GM12878 (cell line): ENCODE measurements at regions not wholly inside any gene's neighbourhood (a gene's known extent, or its start where the extent isn't known, plus 50 kb on each side); places are given as distances from the start of the nearest gene placed in this dataset.

Source experiments
- ATAC-seq: fragments of 200-7000 bp; cut with Tn5 transposase; 3 replicates; pipeline ENCODE4 v1.9.1; 2020; ENCODE audit warnings: mild to moderate bottlenecking, moderate library complexity
- BruUV-seq: library from RNA; stranded (reverse); fragments of 400-500 nt; replicated peaks from 2 replicates; lab custom pipeline; 2021; lab: Mats Ljungman, UMichigan
- CTCF ChIA-PET: fragments of 300-600 bp; sonication (Branson Sonifier 250); formaldehyde crosslinking; extraction: SDS; loops from one replicate; lab custom pipeline; 2021; ENCODE audit warnings: inconsistent platforms; lab: Yijun Ruan, JAX
- POLR2A ChIA-PET: fragments of 350-600 bp; formaldehyde crosslinking; extraction: SDS; loops from one replicate; lab custom pipeline; 2021; ENCODE audit warnings: inconsistent platforms; lab: Charles Lee
- RAD21 ChIA-PET: fragments of 300-600 bp; sonication (Branson Sonifier 250); formaldehyde crosslinking; loops from one replicate; lab custom pipeline; 2023; ENCODE audit warnings: antibody characterized with exemption; ENCODE audit not compliant: unreplicated experiment; lab: Charles Lee
- SMC1A ChIA-PET: fragments of 300-600 bp; sonication (Branson Sonifier 250); formaldehyde crosslinking; loops from one replicate; lab custom pipeline; 2023; ENCODE audit not compliant: unreplicated experiment, uncharacterized antibody; lab: Charles Lee
- DNase-seq: peaks from one replicate; pipeline ENCODE4 v3.0.0-alpha.2; 2011; ENCODE audit warnings: low read depth, low spot score
- FAIRE-seq: peaks from 3 replicates; lab custom pipeline; 2011; peaks lifted over from hg19 to GRCh38; lab: Jason Lieb, UNC
- H2AFZ ChIP-seq: 2 replicates; pipeline ENCODE4 v1.6.0; 2011; ENCODE audit warnings: low read depth, low read length, control low read depth; ENCODE audit not compliant: control insufficient read depth
- H3K27ac ChIP-seq: 2 replicates; pipeline ENCODE4 v1.5.1; 2011; ENCODE audit warnings: control low read depth; ENCODE audit not compliant: control insufficient read depth, insufficient read depth
- H3K27me3 ChIP-seq, 2 experiments: replicated peaks in 1 of 2; 2 replicates each; pipeline versions ENCODE4 v1.6.0 to v1.6.1; 2011; ENCODE audit warnings: low read length in 1 of 2; ENCODE audit not compliant: control insufficient read depth in 2 of 2, insufficient read depth in 2 of 2
- H3K36me3 ChIP-seq, 2 experiments: 2 replicates each; pipeline ENCODE4 v1.5.1; 2011; ENCODE audit warnings: low read length in 1 of 2; ENCODE audit not compliant: control insufficient read depth in 2 of 2, insufficient read depth in 2 of 2
- H3K4me1 ChIP-seq: 2 replicates; pipeline ENCODE4 v1.6.1; 2011; ENCODE audit warnings: mild to moderate bottlenecking, low read length, moderate library complexity, mixed read lengths; ENCODE audit not compliant: control insufficient read depth, insufficient read depth
- H3K4me2 ChIP-seq: 2 replicates; pipeline ENCODE4 v1.6.0; 2011; ENCODE audit warnings: control low read depth; ENCODE audit not compliant: control insufficient read depth, insufficient read depth
- H3K4me3 ChIP-seq: fragments of 200-600 bp; sonication (generic); 2 replicates; pipeline ENCODE4 v1.5.1; 2016
- H3K79me2 ChIP-seq: 2 replicates; pipeline ENCODE4 v1.6.0; 2011; ENCODE audit warnings: low read length; ENCODE audit not compliant: control insufficient read depth, insufficient read depth
- H3K9ac ChIP-seq: 2 replicates; pipeline ENCODE4 v1.8.0; 2011; ENCODE audit warnings: low read length, control low read depth, mixed read lengths; ENCODE audit not compliant: control insufficient read depth, insufficient read depth
- H3K9me3 ChIP-seq: replicated peaks from 3 replicates; pipeline ENCODE4 v1.5.1; 2011; ENCODE audit warnings: mild to moderate bottlenecking, low read length; ENCODE audit not compliant: control insufficient read depth, insufficient read depth
- H4K20me1 ChIP-seq: 2 replicates; pipeline ENCODE4 v1.6.0; 2011; ENCODE audit not compliant: control insufficient read depth, insufficient read depth
- KAT2A ChIP-seq: conservative IDR thresholded peaks from 2 replicates; pipeline ENCODE4 v1.6.1; 2011; ENCODE audit warnings: low read depth, low read length; ENCODE audit not compliant: control insufficient read depth
- RELB ChIP-seq: fragments of 450-650 bp; IDR thresholded peaks from 2 replicates; pipeline ENCODE4 v1.6.1; 2017; ENCODE audit warnings: low read depth, mild to moderate bottlenecking, moderate library complexity
- ZBTB33 ChIP-seq: fragments of 450-650 bp; IDR thresholded peaks from 2 replicates; pipeline ENCODE4 v1.6.1; 2017; ENCODE audit warnings: mild to moderate bottlenecking
- ZNF384 ChIP-seq: IDR thresholded peaks from 2 replicates; pipeline ENCODE4 v1.6.1; 2012; ENCODE audit warnings: low read depth, mild to moderate bottlenecking, low read length, improper control_type of control experiment, borderline replicate concordance
- WGBS: methylation state at CpG from one replicate; pipeline ENCODE4 v1.1.6; 2016; ENCODE audit warnings: low lambda C conversion rate; ENCODE audit not compliant: insufficient replicate concordance, insufficient coverage; ENCODE audit errors: missing lambda C conversion rate; 5-methylcytosine and 5-hydroxymethylcytosine counted together
- in situ Hi-C: fragments of 300-500 bp; cut with MboI; formaldehyde crosslinking; loops from 9 replicates; pipeline ENCODE4 v1.14.3; 2018; ENCODE audit warnings: mixed read lengths
- intact Hi-C: fragments of 100-400 bp; cut with micrococcal nuclease; formaldehyde crosslinking; loops from one replicate; pipeline ENCODE4 v1.14.2; 2022; ENCODE audit not compliant: unreplicated experiment

DNA sequence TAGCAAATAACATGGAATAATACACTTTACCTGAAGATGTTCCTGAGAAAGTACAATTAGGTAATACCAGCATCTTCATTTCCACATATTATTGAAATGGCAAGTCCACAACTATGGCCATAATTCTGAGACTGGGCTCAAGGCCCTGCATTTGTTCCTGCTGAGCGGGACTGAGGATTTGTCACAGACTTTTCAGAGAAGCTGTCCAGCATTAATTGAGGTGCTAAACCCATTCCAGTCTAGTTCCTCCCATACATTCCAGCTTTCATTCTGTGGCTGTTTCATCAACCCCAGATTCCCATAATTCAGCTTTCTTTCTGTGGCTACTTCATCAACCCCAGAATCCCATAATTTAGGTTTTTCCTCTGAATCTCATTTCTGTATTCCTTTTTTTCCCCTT, 293.4 kb upstream of the GBE1 start (continued):
- TF ChIP-seq RELB (no peak), ZBTB33 (no peak), ZNF384 (no peak)

DNA sequence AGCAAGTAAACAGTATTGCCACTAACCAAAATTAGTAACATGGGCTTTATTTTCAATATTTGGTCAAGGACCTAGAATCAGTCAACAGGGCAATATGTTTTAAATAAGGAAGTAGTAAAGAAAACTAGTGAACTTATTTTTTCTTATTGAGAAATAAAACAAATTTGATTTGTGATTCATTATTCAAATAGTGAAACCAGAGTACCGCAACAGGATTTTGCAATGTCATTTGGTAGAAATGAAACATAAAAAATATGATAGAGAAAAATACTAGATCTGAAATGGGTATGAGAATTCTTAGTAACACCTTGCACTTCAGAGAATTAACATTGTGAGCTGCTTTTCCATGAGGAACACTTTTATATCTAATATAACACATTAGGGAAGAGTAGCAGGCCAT, 291.8 kb upstream of the GBE1 start:
- ATAC-seq = no peak
- SMC1A ChIA-PET = no interaction called here
- no peak overlapping the region for H3K4me2 ChIP-seq

More for the DNA sequence above, 291.8 kb upstream of the GBE1 start:
- Histone ChIP-seq H4K20me1 (no peaks in the 10 kb centered on the region), H3K4me3 (no peak overlapping the region), H3K36me3 (no peaks in the 10 kb centered on the region), H3K4me1 (no peaks in the 10 kb centered on the region), H2AFZ (no peak overlapping the region), H3K9me3 (no peaks in the 10 kb centered on the region), H3K27ac (no peak overlapping the region), H3K9ac (no peak overlapping the region), H3K27me3 (no peaks in the 10 kb centered on the region), H3K79me2 (no peaks in the 10 kb centered on the region)
- POLR2A ChIA-PET = no interaction called here
- WGBS = 42% methylated on average over 1 of the region's 1 CpG
- CTCF ChIA-PET = interaction anchor here (0.6 kb wide), 1 partner anchor 37 kb away, joined by 3 read pairs; no protein-coding TSS in a partner anchor
- FAIRE-seq = no peak
- in situ Hi-C loops (no loop called here), intact Hi-C loops (no loop called here)
- no peak for TF ChIP-seq KAT2A
- DNase-seq = no peak
- no TSS peak for BruUV-seq
- RAD21 ChIA-PET = no interaction called here
